Posterior vena cava (tissue), 2 donors: ENCODE measurements at regions not wholly inside any gene's neighbourhood (a gene's known extent, or its start where the extent isn't known, plus 50 kb on each side); places are given as distances from the start of the nearest gene placed in this dataset.

Experiments
- DNase-seq: peaks from one replicate; pipeline ENCODE4 v3.0.0-alpha.2; 2020; ENCODE audit warnings: low spot score
- intact Hi-C, 2 donors: fragments of 100-400 bp; cut with DNase I; formaldehyde crosslinking; loops; one replicate each; pipeline versions ENCODE4 v1.14.1 to v1.14.2; 2022 to 2023
- donor health status: DM: yes; HTN: yes; CAD: no.
- donor health status: DM: yes; HTN: yes; CAD: no.

DNA sequence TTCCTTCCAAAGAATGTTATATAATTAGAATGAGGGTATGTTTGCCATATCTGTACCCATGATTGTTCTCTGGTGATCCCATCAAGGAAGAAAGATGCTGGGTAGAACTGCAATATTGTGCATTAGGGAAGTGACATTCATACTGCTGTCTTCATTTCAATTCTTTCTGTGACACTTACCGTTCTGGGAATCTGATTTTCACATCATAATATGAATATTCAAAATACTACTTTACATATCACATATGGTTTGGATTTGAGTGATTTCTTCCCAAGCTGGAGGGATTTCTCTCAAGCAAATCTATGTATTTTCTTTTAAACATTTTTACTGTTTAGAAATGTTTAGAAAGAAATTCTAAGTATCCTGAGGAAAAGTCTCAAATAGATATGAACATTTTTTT is 168.4 kb upstream of the DDX18 start:
- no peak for DNase-seq
- intact Hi-C loops, result no loop called here

DNA sequence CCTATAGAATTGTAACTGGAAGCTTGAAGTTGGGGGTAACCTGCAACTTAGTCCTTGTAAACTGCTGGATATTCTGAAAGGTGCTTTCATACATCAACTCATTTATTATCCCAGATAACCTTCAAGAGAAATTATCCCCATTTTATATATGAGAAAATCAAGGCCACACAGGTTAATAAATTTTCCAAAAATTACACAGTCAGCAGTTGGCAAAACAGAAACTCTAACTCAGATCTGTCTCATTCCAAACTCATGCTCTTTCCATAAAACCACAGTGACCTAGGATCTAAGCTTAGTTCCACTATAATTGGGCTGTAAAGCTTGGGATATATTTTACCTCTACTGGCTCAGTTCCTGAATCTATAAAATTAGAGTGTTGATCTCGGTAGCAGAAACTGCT is 167.6 kb upstream of the DDX18 start:
- intact Hi-C loops, result no loop called here
- DNase-seq, result no peak

DNA sequence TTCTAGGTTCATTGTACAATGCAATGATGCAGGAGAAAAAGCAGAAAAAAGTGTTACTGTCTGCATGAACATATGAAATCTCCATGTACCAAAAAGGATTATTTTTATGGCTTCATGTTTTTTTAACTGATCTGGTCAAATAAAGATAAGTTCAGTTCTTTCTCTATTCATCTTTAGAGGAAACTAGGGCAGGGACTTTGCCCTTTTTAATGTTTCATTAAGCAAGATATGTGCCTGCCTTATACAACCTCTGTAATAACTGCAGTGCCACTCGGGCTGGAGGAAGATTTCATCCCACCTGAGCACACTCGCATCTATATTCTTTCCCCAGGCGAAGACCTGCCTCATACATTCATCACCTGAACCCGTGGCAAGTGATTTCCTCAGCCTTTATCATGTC is 157.9 kb upstream of the DDX18 start:
- intact Hi-C loops, result no loop called here
- no peak for DNase-seq

DNA sequence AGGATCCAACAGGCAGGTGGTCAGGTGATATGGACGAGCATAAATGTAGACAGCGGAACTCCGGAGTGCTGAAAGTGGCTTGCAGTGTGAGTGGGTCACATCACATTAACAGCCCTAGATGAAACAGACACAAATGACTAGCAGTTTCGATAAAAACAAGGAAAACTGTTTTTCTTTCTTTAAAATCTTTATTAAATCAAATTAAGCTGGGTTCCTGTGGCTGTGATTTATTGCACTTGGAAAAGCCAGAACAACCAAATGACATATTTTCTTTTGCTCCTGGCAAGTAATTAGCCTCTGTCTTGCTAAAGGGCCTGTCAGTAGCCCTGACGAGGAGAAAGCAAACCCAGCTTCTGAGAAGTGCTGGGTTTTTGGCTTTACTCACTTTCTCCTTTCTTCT is 152.9 kb upstream of the DDX18 start:
- DNase-seq, result no peak
- intact Hi-C loops, result no loop called here

DNA sequence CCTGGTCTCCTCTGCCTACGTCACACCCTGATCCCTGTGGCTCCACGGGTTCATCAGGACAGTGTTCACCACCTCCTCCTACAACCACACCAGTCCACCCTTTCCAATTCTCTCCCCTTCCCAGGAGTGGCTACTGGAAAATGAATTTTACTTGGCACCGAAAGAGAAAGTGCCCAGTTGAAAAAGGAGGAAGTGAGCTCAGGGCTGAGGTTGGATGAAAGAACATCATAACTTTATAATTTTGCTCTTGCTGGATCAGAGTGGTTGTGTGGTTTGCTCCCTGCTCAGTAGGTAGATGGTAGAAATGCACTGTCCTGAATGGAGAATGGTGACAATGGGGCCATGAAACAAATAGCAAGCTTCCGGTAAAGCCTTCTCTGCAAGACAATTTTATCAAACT is 140.3 kb upstream of the DDX18 start:
- intact Hi-C loops, result no loop called here
- no peak for DNase-seq

DNA sequence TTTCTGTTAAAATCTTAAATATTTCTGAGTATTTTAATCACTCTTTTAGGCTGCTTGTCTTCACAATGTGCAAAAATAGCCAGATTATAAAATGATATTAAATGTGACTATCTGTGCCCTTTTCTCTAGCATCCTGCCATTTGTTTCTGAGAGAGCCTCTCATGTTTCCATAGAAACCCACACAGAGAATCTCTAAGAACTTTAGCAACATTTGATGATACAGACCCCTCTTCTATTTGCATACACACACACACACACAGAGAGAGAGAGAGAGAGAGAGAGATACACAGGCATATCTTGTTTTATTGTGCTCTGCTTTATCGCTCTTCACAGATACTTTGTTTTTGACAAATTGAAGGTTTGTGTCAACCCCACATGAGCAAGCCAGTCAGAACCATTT is 134.5 kb upstream of the DDX18 start:
- intact Hi-C loops, result no loop called here
- DNase-seq, result no peak

DNA sequence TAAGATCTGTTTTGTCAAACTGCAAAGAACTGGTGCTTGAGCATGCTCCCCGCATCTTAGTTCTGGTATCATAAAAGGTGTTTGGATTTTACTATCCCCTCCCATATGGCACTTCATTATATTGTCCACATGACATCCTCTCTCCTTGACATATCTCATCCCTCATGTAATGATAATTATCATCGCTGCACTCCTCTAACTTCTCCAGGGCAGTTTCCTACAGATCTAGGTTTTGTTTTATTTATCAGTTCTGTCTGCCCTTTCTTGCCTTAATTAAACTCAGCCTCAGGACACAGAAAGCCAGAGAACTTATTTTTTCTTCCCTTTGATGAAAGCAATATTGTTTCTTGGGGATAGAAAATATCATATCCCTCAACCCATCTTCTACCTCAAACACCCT is 129.6 kb upstream of the DDX18 start:
- no peak for DNase-seq
- intact Hi-C loops, result no loop called here

DNA sequence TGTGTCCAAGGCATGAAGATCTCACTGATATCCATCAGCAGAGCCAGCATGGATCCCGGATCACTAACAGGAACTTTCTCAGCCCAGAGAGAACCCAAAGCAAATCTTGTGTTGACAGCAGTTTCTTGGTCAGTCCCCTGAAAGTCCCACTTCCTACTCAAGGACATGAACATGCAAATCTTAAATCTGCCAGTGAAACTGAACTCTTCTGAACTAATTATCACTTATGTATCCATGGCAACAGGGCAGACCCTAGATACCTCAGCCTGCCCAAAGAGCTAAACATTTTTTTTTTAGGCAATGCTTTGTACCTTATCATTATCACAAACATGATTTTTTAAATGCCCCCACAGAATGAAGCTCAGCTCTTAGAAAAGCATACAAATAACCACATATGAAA is 127.8 kb upstream of the DDX18 start:
- DNase-seq, result no peak
- intact Hi-C loops, result no loop called here

DNA sequence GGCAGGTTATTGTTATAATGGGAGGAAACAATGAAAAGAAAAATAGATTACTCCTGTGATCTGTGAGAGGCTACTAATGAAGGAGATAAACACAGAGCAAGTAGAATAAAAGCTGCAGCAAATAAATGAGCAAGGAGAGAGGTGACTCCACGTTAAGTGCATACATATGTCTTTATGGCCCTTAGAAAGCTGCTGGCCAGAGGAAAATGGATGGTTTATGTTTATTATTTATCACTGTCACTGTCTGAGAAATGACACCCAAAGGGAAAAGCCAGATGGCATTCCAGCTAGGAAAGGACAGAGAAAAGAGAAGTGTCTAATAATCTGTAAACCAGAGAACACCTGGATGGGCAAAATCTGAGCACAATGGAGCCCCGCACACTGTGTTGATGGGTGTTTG is 122.9 kb upstream of the DDX18 start:
- no peak for DNase-seq
- intact Hi-C loops, result no loop called here

DNA sequence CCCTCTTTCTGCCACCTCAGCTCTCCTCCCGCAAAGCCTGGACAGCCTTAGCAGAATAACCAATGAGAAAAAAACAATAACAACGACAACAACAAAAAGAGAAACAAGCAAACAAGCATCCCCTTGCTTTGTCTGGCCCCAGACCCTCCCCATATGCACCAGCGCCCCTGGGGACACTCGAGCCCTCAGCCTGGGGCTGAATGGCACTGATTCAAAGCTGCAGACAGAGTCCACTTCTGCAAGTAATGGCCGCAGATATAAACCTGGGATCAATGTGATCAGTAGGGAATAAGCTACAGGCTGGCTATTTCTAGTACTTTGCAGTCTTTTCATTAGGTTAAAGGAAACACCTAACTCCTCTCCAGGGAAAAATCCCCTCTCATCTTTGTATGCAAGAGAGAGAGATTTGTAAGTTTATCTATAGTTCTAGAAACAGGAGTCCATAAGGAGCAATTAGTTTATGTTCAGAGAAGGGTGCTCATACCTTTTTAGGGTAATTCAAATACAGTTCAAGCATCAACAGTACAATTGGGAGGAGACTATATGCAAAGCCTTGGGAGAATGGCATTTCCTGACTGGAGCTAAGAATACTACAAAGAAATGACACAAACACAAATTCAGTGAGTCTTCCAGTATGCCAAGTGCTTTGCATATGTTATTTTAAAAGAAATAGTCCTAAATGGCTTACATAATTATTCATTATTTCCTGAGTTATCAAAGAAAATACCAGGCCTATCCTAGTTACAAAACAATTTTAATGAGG is 122.3 kb upstream of the DDX18 start:
- no peak for DNase-seq
- intact Hi-C loops, result no loop called here

DNA sequence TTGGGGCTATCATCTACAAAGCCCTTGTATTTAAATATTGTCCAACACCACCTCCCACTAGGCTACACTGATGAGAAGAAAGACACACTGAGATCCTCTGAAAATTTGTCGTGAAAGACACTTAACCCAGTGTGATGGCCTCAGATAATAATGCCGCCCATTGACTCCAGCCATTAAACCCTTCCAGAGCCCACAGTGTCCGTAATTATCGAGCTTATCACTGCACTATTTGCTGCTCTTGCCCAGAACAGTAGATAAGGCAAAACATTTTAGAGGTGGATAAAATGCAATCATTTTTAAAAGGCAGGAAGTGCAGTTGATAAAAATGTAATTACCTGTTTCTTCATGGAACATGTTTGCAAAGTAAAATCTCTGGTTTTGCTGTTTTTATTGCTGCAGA is 121.3 kb upstream of the DDX18 start:
- DNase-seq, result no peak

DNA sequence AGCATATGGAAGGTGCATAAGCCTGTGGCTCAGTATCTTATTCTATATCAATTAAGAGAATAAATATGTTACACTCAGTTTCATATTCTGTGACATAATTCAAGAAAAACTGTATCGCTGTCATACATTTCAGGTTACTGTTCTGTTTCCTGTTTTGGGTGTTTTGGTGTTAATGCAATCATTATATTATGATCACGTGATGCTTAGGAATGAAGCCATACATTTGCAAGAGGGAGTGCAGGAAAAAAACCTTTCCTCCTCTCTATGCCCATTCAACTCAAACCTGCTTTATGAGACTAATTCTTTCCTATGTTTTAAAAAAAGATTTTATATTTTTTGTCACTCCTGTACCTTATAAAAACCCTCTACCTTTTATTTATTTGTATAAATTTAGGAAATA is 120.8 kb upstream of the DDX18 start:
- no peak for DNase-seq
- intact Hi-C loops, result no loop called here

More for the DNA sequence above, 121.3 kb upstream of the DDX18 start:
- intact Hi-C loops, result no loop called here

DNA sequence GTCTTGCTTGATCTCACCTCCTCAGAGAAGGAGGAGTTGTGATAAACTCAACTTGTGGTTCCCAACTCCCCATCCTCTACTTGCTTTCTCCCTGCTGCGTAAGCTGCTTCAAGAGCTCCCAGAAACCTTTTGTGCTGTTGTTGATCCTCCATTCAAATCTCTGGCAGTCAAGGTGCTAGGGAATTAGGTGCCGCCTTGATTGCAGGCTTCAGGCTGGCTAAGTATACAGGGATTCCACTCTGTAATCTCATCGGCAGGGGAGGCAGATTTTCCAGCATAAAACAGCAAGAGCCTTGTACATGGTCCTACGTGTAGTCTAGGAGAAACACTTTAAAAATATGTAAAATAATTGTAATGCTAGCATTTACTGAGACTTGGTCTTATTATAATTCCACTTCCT is 116.2 kb upstream of the DDX18 start:
- intact Hi-C loops, result no loop called here
- no peak for DNase-seq

DNA sequence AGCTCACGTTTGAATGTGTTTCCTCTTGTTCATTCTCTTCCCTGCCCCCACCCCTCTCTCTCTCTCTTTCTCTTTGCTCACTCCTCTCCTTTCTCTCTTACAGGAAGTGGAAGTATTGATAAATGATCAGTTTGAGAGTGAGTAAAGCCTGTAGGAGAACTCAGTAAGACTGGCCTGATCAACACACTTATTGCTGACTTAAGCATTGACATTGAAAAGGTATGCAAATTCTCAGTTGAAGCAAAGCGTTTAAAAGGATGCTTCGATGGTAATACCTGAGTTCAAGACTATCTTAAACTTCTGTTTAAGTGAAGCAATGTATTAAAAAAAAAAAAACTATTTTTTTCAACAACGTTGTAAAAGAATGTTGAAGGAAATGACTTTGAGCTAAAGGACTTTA is 115.7 kb upstream of the DDX18 start:
- intact Hi-C loops, result no loop called here
- no peak for DNase-seq

DNA sequence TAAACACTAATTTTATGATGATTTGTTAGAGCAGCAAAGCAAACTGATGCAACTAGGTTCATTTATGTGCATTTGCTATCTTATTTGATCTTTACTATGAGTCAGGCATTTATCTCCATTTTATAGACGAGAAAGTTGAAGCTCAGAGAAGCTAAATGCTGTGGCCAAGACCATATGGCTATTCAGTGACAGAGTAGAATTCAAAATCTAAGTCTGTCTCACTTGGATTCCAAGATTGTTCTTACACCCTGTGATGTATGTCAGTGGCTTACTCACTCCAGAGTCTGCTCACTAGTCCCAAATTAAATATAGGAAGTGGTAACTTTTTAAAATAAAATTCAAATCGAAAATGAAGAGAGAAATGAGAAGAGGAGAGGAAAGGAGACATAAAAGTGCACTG is 114.0 kb upstream of the DDX18 start:
- no peak for DNase-seq

DNA sequence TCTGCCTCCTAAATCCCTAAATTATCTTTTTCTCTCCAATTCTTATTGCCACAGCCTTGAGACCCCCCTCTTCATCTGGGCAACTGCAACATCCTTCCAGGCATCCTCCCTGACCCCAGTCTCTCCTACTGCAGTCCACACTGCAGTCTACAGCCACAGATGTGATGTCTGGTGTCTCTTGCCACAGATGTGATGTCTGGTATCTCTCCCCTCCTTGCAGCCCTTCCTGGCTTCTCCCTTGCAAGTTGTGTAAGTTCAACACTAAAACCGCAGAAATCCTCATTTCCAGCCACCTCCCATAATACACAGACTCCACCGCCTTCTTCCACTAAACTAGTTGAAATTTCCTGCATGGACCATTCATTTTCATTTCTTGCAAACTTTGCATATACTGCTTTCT is 113.1 kb upstream of the DDX18 start:
- intact Hi-C loops, result no loop called here
- DNase-seq, result no peak

More for the DNA sequence above, 114.0 kb upstream of the DDX18 start:
- intact Hi-C loops, result no loop called here

DNA sequence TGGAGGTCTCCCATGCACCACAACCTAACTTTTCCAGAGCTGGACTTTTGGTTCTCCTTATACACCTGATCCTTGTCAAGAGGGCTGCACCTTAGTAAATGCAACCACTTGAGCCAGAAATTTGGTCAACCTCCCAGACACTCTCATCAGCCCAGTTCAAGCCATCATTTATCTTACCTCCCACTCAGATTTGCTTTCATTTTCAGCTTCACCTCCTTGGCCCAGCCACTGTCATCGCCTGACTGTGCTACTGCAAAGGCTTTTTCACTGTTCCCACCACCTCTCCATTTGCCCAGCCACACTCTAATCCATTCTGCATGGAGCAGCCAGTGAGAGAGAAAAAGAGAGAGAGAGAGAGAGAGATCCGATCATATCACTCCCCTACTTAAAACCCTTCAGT is 112.4 kb upstream of the DDX18 start:
- intact Hi-C loops, result no loop called here
- no peak for DNase-seq

DNA sequence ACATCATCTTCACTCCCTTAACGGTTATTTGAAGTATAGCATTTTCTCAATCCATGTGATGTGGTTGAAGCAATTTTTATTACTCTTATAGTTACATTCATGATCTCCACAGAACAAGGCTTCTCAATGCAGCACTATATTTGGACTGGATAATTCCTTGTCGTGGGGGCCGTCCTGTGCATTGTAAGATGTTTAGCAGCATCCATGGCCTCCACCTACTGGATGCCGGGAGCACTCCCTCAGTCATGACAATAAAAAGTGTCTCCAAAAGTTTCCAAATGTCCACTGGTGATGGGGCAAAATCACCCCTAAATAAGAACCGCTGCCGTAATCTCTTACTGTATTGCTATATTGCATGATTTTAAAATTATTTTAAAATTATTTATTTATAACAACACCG is 110.6 kb upstream of the DDX18 start:
- intact Hi-C loops, result no loop called here
- DNase-seq, result no peak

DNA sequence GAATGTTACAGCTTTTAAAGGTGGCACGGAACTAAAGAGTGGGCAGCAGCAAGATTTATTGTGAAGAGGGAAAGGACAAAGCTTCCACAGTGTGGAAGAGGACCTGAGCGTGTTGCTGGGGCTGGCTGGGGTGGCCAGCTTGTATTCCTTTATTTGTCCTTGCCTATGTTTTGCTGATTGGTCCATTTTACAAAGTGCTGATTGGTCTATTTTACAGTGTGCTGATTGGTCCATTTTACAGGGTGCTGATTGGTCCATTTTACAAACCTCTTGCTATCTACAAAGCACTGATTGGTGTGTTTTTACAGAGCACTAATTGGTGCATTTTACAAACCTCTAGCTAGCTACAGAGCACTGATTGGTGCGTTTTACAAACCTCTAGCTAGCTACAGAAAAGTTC is 109.7 kb upstream of the DDX18 start:
- intact Hi-C loops, result no loop called here
- DNase-seq, result no peak

DNA sequence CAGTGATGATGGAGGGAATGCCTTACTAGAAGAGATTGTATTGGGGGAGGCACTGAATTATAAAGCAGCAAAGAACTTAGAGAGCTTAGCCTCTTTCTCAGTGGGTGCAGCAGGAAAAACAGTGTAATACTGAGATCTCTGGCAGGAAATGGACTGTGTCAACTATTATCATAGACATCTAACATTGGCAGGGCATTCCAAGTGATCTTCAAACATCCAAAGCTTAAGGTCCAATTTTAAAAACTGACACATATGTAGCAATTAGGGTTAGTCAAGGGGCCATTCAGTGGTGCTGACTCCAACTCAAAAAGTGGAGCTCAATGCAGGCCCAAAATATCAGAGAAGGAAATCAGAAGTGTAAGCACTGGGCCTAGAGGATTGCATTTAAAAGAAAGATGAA is 106.6 kb upstream of the DDX18 start:
- DNase-seq, result no peak
- intact Hi-C loops, result no loop called here

DNA sequence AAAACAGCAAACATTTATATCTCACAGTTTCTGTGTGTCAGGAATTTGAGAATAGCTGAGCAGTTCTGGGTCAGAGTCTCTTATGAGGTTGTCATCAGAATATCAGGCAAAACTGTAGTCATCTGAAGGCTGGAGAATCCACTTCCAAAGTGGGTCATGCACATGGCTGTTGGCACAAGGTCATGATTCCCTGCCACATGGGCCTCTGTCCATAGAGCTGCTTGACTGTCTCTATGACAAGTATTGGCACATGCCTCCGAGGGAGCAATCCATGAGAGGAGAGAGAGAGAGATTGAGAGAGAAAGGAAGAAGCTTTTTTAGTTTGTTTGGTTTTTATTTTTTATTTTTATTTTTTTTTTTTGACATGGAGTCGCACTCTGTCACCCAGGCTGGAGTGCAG is 101.8 kb upstream of the DDX18 start:
- no peak for DNase-seq
- intact Hi-C loops, result no loop called here

DNA sequence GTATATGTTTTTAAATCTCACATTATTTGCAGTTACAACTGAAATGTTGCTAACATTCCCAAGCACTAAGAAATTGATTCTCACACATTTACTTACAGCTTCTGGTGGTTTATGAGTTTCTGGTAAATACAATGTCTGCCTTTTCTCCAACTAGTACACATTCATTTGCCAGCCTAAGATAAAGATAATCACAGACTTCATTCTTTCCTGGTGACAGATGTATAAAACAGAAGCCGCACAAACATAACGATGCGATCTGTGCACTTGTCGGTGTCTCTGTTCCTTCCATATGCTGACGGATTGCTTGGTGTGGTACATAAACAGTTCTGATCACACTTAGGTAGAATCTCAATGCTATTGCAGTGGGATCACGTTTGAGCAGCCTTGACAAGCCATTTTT is 100.4 kb upstream of the DDX18 start:
- intact Hi-C loops, result no loop called here
- no peak for DNase-seq
